ENCODE measurements at regions not wholly inside any gene's neighbourhood (a gene's known extent, or its start where the extent isn't known, plus 50 kb on each side); places are given as distances from the start of the nearest gene placed in this dataset.

- no peaks in the 10 kb centered on the region for H3K36me3 ChIP-seq (ENCODE audit: control insufficient read depth, insufficient read depth, low read length)
- no peaks in the 10 kb centered on the region for H3K27me3 ChIP-seq (ENCODE audit: control insufficient read depth, insufficient read depth, low read length)
- H3K4me1 ChIP-seq (ENCODE audit: control insufficient read depth, insufficient read depth, low read length), result no peaks in the 10 kb centered on the region
- H3K9me3 ChIP-seq (ENCODE audit: control insufficient read depth, low read length), result no peaks in the 10 kb centered on the region
- no peak overlapping the region for H3K9ac ChIP-seq (ENCODE audit: low read length)
- H3K4me3 ChIP-seq (ENCODE audit: low read length), result no peak overlapping the region
Measured at GRCh38 chr3:107275511-107275910, 101.7 kb upstream of the CCDC54 start.

- Histone ChIP-seq H3K4me1 (ENCODE audit: control insufficient read depth, insufficient read depth, low read length) (no peaks in the 10 kb centered on the region), H3K9me3 (ENCODE audit: control insufficient read depth, low read length) (no peaks in the 10 kb centered on the region), H3K36me3 (ENCODE audit: control insufficient read depth, insufficient read depth, low read length) (no peaks in the 10 kb centered on the region), H3K27me3 (ENCODE audit: control insufficient read depth, insufficient read depth, low read length) (no peaks in the 10 kb centered on the region), H3K4me3 (ENCODE audit: low read length) (no peak overlapping the region), H3K9ac (ENCODE audit: low read length) (no peak overlapping the region)
Measured at GRCh38 chr3:107283948-107284347, 93.3 kb upstream of the CCDC54 start.

- H3K9me3 ChIP-seq (ENCODE audit: control insufficient read depth, low read length), result no peaks in the 10 kb centered on the region
- H3K4me3 ChIP-seq (ENCODE audit: low read length), result no peak overlapping the region
Measured at GRCh38 chr3:107284612-107285011, 92.6 kb upstream of the CCDC54 start.

GRCh38 chr3:107285197-107285596, 92.0 kb upstream of the CCDC54 start:
- Histone ChIP-seq H3K4me1 (ENCODE audit: control insufficient read depth, insufficient read depth, low read length) (no peaks in the 10 kb centered on the region), H3K9me3 (ENCODE audit: control insufficient read depth, low read length) (no peaks in the 10 kb centered on the region), H3K9ac (ENCODE audit: low read length) (no peak overlapping the region), H3K27me3 (ENCODE audit: control insufficient read depth, insufficient read depth, low read length) (no peaks in the 10 kb centered on the region), H3K4me3 (ENCODE audit: low read length) (no peak overlapping the region), H3K36me3 (ENCODE audit: control insufficient read depth, insufficient read depth, low read length) (no peaks in the 10 kb centered on the region)

More at GRCh38 chr3:107284612-107285011, 92.6 kb upstream of the CCDC54 start:
- Histone ChIP-seq H3K36me3 (ENCODE audit: control insufficient read depth, insufficient read depth, low read length) (no peaks in the 10 kb centered on the region), H3K4me1 (ENCODE audit: control insufficient read depth, insufficient read depth, low read length) (no peaks in the 10 kb centered on the region), H3K27me3 (ENCODE audit: control insufficient read depth, insufficient read depth, low read length) (no peaks in the 10 kb centered on the region), H3K9ac (ENCODE audit: low read length) (no peak overlapping the region)

- no peaks in the 10 kb centered on the region for H3K36me3 ChIP-seq (ENCODE audit: control insufficient read depth, insufficient read depth, low read length)
- no peaks in the 10 kb centered on the region for H3K9me3 ChIP-seq (ENCODE audit: control insufficient read depth, low read length)
- H3K9ac ChIP-seq (ENCODE audit: low read length), result no peak overlapping the region
- no peak overlapping the region for H3K4me3 ChIP-seq (ENCODE audit: low read length)
- no peaks in the 10 kb centered on the region for H3K27me3 ChIP-seq (ENCODE audit: control insufficient read depth, insufficient read depth, low read length)
- no peaks in the 10 kb centered on the region for H3K4me1 ChIP-seq (ENCODE audit: control insufficient read depth, insufficient read depth, low read length)
Measured at GRCh38 chr3:107289354-107289753, 87.9 kb upstream of the CCDC54 start.

- H3K36me3 ChIP-seq (ENCODE audit: control insufficient read depth, insufficient read depth, low read length), result no peaks in the 10 kb centered on the region
- H3K4me1 ChIP-seq (ENCODE audit: control insufficient read depth, insufficient read depth, low read length), result no peaks in the 10 kb centered on the region
- no peaks in the 10 kb centered on the region for H3K27me3 ChIP-seq (ENCODE audit: control insufficient read depth, insufficient read depth, low read length)
- no peak overlapping the region for H3K9ac ChIP-seq (ENCODE audit: low read length)
- no peak overlapping the region for H3K4me3 ChIP-seq (ENCODE audit: low read length)
- H3K9me3 ChIP-seq (ENCODE audit: control insufficient read depth, low read length), result no peaks in the 10 kb centered on the region
Measured at GRCh38 chr3:107294117-107294516, 83.1 kb upstream of the CCDC54 start.

GRCh38 chr3:107297597-107297996, 79.6 kb upstream of the CCDC54 start:
- H3K36me3 ChIP-seq (ENCODE audit: control insufficient read depth, insufficient read depth, low read length), result no peaks in the 10 kb centered on the region
- no peaks in the 10 kb centered on the region for H3K27me3 ChIP-seq (ENCODE audit: control insufficient read depth, insufficient read depth, low read length)
- no peaks in the 10 kb centered on the region for H3K9me3 ChIP-seq (ENCODE audit: control insufficient read depth, low read length)
- no peaks in the 10 kb centered on the region for H3K4me1 ChIP-seq (ENCODE audit: control insufficient read depth, insufficient read depth, low read length)
- no peak overlapping the region for H3K9ac ChIP-seq (ENCODE audit: low read length)
- H3K4me3 ChIP-seq (ENCODE audit: low read length), result no peak overlapping the region

GRCh38 chr3:107307205-107307604, 70.0 kb upstream of the CCDC54 start:
- no peaks in the 10 kb centered on the region for H3K4me1 ChIP-seq (ENCODE audit: control insufficient read depth, insufficient read depth, low read length)
- no peak overlapping the region for H3K9ac ChIP-seq (ENCODE audit: low read length)
- no peak overlapping the region for H3K4me3 ChIP-seq (ENCODE audit: low read length)
- H3K27me3 ChIP-seq (ENCODE audit: control insufficient read depth, insufficient read depth, low read length), result no peaks in the 10 kb centered on the region
- no peaks in the 10 kb centered on the region for H3K9me3 ChIP-seq (ENCODE audit: control insufficient read depth, low read length)
- no peaks in the 10 kb centered on the region for H3K36me3 ChIP-seq (ENCODE audit: control insufficient read depth, insufficient read depth, low read length)

GRCh38 chr3:107308716-107309115, 68.5 kb upstream of the CCDC54 start:
- H3K4me3 ChIP-seq (ENCODE audit: low read length), result no peak overlapping the region
- H3K9me3 ChIP-seq (ENCODE audit: control insufficient read depth, low read length), result no peaks in the 10 kb centered on the region
- no peaks in the 10 kb centered on the region for H3K36me3 ChIP-seq (ENCODE audit: control insufficient read depth, insufficient read depth, low read length)
- H3K4me1 ChIP-seq (ENCODE audit: control insufficient read depth, insufficient read depth, low read length), result no peaks in the 10 kb centered on the region
- H3K27me3 ChIP-seq (ENCODE audit: control insufficient read depth, insufficient read depth, low read length), result no peaks in the 10 kb centered on the region
- no peak overlapping the region for H3K9ac ChIP-seq (ENCODE audit: low read length)

GRCh38 chr3:107309312-107309711, 67.9 kb upstream of the CCDC54 start:
- Histone ChIP-seq H3K27me3 (ENCODE audit: control insufficient read depth, insufficient read depth, low read length) (no peaks in the 10 kb centered on the region), H3K4me3 (ENCODE audit: low read length) (no peak overlapping the region), H3K9me3 (ENCODE audit: control insufficient read depth, low read length) (no peaks in the 10 kb centered on the region), H3K9ac (ENCODE audit: low read length) (no peak overlapping the region), H3K4me1 (ENCODE audit: control insufficient read depth, insufficient read depth, low read length) (no peaks in the 10 kb centered on the region), H3K36me3 (ENCODE audit: control insufficient read depth, insufficient read depth, low read length) (no peaks in the 10 kb centered on the region)

GRCh38 chr3:107313711-107314110, 63.5 kb upstream of the CCDC54 start:
- H3K4me1 ChIP-seq (ENCODE audit: control insufficient read depth, insufficient read depth, low read length), result no peaks in the 10 kb centered on the region
- no peak overlapping the region for H3K9ac ChIP-seq (ENCODE audit: low read length)
- no peaks in the 10 kb centered on the region for H3K36me3 ChIP-seq (ENCODE audit: control insufficient read depth, insufficient read depth, low read length)
- no peaks in the 10 kb centered on the region for H3K9me3 ChIP-seq (ENCODE audit: control insufficient read depth, low read length)
- no peaks in the 10 kb centered on the region for H3K27me3 ChIP-seq (ENCODE audit: control insufficient read depth, insufficient read depth, low read length)
- no peak overlapping the region for H3K4me3 ChIP-seq (ENCODE audit: low read length)

- Histone ChIP-seq H3K9me3 (ENCODE audit: control insufficient read depth, low read length) (no peaks in the 10 kb centered on the region), H3K36me3 (ENCODE audit: control insufficient read depth, insufficient read depth, low read length) (no peaks in the 10 kb centered on the region), H3K9ac (ENCODE audit: low read length) (no peak overlapping the region), H3K27me3 (ENCODE audit: control insufficient read depth, insufficient read depth, low read length) (no peaks in the 10 kb centered on the region), H3K4me1 (ENCODE audit: control insufficient read depth, insufficient read depth, low read length) (no peaks in the 10 kb centered on the region), H3K4me3 (ENCODE audit: low read length) (no peak overlapping the region)
Measured at GRCh38 chr3:107315141-107315540, 62.1 kb upstream of the CCDC54 start.

- H3K9ac ChIP-seq (ENCODE audit: low read length), result no peak overlapping the region
- no peaks in the 10 kb centered on the region for H3K27me3 ChIP-seq (ENCODE audit: control insufficient read depth, insufficient read depth, low read length)
- H3K36me3 ChIP-seq (ENCODE audit: control insufficient read depth, insufficient read depth, low read length), result no peaks in the 10 kb centered on the region
- no peaks in the 10 kb centered on the region for H3K9me3 ChIP-seq (ENCODE audit: control insufficient read depth, low read length)
- no peaks in the 10 kb centered on the region for H3K4me1 ChIP-seq (ENCODE audit: control insufficient read depth, insufficient read depth, low read length)
- no peak overlapping the region for H3K4me3 ChIP-seq (ENCODE audit: low read length)
Measured at GRCh38 chr3:107323723-107324122, 53.5 kb upstream of the CCDC54 start.

All from mucosa of stomach (tissue), 1 donor.